HG02870 (cell line): ENCODE measurements at regions not wholly inside any gene's neighbourhood (a gene's known extent, or its start where the extent isn't known, plus 50 kb on each side); places are given as distances from the start of the nearest gene placed in this dataset.

ENCODE experiments used
- ATAC-seq: cut with Tn5 transposase; IDR thresholded peaks from one replicate; pipeline ENCODE4 v1.9.1; 2021; ENCODE audit warnings: mild to moderate bottlenecking, moderate library complexity; ENCODE audit not compliant: unreplicated experiment

DNA sequence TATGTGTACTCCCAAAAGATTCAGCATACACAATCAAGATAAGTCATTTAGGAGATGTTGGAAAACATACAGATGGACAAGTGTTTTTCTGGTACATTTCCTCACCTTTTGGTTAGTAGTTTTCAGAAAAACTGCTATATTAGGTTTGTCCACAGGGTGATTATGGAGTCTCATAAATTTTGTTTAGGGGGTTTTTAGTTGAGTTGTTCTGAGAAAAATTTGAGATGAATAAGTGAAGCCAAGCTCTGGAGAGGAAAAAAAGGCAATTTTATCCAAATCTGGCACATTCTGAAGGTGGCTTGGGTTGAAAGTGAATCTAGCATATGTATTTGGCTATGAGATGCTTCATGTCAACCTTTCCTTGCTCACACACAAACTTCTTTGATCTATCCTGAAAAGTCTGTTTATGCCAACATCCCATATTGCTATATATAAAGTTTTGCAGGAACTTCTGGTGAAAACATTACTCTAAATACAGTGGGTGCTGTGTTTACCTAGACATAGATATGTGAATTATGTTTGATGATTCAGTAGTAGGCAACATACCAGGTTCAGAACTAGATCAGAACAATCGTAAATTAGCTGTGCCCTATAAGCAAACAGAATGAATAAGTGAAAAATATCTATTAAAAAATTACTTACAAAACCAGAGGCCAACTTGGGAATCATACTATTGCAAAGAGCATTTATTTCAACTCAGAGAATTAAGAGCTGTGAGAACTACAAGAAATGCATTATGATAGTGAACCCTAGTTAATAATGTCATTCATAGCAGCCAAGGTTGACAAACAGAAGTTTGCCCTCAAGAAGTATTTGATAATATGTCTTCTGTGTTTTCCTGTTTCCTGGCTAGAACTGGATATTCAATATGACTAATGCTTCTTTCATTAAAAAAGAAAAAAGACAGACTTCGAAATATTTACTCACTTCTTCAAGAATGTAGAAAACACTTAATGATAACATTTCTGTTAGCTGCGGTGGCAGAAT is 552.0 kb downstream of the IRS1 start:
- no peak for ATAC-seq

DNA sequence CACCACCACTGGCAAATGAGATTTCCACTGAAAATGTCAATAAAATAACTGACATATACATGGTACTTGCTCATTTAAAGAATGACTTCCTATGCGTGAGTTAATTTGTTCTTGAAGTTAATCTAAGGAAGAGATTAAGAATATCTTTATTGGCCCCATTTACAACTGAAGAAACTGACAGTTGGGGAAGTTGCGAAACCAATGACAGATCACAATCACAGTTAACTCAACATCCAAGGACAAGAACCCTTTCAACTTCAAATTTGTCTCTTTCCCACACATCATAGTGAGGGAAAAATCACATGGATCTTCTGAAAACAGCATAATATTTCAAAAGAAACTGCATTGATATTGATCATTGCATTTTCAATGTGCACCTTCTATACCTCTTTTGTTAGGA is 565.4 kb downstream of the IRS1 start:
- ATAC-seq: no peak

GRCh38 chr2:226233388-226233787 is 566.2 kb downstream of the IRS1 start:
- ATAC-seq: no peak

DNA sequence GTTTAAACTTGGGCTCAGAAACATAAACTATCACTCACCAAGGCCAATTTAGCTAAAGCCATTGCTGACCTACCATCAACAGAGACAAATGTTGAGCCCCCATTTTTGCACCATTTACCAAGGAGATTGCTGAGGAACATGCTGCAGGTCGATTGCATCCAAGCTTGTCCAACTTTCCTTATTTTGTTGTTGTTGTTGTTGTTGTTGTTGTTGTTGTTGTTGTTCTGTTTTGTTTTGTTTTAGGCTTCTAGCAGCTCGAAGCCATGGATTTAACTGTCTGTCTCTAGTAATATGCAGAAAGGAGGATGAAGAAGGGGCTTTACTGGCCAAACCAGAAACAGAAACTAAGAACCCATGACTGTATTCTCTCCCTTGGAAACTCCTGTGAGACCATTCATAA is 571.5 kb downstream of the IRS1 start:
- no peak for ATAC-seq

GRCh38 chr2:226227341-226227740 is 572.3 kb downstream of the IRS1 start:
- no peak for ATAC-seq

DNA sequence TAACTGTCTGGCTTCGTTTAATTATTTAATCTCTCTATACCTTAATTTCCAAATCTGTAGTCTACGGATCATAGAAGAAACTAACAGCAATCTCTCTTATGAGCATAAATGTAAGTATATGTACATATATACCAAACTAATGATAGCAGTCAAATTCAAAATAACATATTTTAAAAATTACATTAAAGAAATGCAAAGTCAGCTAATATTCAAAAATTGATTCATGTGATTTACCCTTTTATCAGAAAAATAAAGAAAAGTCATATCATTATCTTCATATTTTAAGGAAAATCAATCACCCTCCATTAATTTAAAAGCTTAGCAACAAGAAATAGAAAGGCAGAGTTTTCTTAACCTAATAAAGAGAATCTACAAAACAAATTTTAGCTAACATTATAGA is 575.9 kb downstream of the IRS1 start:
- no peak for ATAC-seq

- ATAC-seq: no peak
Measured at GRCh38 chr2:226220511-226220910, 579.1 kb downstream of the IRS1 start.

- no peak for ATAC-seq
Measured at GRCh38 chr2:226217191-226217590, 582.4 kb downstream of the IRS1 start.

GRCh38 chr2:226216575-226216974 is 583.0 kb downstream of the IRS1 start:
- ATAC-seq: no peak

GRCh38 chr2:226215902-226216503 is 583.6 kb downstream of the IRS1 start:
- peak; percentile 94 for ATAC-seq

DNA sequence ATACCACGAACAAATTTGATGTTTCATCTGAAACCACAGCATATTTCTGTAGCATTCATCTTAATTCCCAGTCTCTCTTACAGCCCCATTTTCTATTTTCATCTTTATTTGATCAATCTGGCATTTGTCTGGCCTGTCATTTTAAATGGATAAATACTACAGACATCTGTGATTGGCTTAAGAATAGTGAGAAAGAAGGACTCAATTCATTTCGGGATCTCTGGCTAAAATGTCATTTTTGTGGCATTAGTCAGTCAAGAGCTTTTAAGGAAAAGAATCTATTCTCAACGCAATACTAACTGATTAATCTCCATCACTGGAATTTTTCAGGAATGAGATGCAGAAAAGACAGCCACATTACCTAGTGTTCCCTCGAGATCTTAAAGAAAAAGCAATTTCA is 585.9 kb downstream of the IRS1 start:
- ATAC-seq: no peak

GRCh38 chr2:226211439-226211838 is 588.2 kb downstream of the IRS1 start:
- no peak for ATAC-seq

DNA sequence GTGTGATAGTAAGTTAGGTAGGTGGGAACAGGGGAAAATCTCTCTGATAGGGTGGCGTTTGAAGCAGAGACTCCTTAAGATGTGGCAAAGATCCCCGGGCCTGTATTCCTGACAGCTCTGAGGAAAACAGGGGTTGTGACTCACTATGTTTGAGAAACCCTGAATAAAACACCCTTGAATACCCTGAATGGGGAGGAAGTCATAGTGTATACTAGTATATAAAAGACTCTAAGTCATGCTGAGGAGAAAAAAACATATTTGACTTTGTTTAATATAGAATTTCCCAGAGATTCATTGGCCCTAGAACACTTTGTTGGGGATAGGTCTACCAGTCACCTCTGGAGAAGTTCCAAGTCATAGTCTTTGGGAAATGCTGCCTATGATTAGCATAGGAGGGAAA is 590.9 kb downstream of the IRS1 start:
- ATAC-seq: no peak

DNA sequence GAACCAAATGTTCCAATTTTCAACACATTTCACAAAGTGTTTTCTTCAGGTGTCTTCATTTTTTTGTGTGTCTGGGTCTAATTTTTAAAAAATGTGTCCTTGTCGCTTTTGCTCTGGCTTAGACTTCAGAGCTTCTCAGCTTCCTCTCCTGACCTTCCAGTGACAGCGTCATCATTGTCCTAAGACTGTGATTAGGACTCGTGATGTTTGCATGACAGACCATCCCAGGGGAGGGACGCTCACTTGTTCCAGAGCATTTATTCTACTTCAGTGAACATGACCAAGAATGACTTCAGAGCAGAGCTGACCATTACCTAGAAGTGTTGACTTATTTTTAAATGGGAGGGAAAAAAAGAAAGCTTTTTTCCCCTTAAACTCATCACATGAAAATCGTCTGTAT is 591.9 kb downstream of the IRS1 start:
- ATAC-seq: no peak

- no peak for ATAC-seq
Measured at GRCh38 chr2:226199555-226199954, 600.1 kb downstream of the IRS1 start.

DNA sequence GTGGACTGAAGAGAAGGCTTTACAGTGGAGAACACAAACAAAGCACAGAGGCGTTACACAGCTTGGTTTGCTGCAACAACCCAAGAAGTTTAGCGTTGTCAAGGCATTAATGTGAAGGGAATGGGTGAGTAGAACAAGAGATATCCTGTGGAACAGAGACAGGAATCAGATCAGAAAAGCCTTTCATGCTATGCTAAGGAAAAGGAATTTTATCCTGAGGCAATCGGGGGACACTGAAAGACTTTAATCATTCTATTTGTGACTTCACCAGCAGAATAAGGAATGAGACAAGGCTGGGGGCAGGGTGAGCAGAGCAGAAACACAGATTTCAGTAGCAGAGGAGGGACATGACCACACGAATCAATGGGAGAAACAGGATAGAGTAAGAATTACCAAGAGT is 600.7 kb downstream of the IRS1 start:
- no peak for ATAC-seq

DNA sequence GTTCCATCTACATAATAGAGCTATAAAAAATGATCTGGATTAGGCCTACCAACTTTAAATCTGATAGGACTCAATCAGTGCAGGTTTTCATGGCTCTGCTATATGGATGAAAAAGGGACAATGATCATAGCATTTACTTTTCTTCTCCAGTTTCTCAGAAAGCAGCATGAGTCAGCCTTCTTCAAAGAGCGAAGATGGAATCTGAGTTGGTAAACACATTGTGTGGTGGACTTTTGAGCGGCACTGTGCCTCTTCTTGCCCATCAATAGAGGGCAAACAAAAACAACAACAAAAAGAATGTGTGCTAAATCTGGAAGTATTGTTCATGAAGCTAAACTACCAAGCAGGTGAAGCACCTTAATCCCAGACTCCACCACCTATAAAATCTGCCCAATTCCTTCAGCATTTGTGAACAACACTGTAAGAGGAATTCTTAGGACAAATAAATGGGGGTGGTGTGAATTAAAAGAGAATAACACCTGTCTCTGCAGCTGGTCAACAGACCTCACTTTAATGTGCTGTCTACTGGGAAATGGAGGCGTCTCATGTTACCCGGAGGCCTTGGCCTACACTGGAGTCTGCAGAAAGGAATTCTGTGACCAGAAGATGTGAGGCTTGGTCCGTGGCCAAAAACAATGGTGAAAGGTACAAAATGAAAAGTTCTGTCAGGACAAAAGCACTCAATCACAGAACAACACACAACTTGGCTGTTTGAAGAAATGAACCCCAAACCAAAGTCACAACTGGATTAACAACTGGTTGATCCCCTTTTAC is 609.0 kb downstream of the IRS1 start:
- no peak for ATAC-seq

- no peak for ATAC-seq
Measured at GRCh38 chr2:226189061-226189460, 610.6 kb downstream of the IRS1 start.

- ATAC-seq: no peak
Measured at GRCh38 chr2:226187616-226188015, 612.0 kb downstream of the IRS1 start.

DNA sequence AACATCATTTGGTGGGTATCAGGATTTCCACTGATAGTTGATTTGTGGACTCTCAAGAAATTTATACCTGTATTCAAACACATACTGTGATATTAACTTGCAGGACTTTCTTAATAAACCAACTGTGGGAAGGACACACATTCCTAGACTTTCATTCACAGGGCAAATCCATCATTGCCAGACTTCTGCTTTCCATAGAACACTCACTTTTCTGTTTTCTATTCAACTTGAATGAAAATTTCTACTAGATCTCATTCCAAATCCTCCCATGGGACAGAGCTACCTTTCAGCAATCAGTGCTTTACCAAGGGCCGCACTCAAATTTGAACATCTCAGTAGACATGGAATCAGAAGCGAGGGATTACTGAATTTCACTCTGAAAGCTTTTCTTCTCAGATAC is 612.5 kb downstream of the IRS1 start:
- no peak for ATAC-seq

DNA sequence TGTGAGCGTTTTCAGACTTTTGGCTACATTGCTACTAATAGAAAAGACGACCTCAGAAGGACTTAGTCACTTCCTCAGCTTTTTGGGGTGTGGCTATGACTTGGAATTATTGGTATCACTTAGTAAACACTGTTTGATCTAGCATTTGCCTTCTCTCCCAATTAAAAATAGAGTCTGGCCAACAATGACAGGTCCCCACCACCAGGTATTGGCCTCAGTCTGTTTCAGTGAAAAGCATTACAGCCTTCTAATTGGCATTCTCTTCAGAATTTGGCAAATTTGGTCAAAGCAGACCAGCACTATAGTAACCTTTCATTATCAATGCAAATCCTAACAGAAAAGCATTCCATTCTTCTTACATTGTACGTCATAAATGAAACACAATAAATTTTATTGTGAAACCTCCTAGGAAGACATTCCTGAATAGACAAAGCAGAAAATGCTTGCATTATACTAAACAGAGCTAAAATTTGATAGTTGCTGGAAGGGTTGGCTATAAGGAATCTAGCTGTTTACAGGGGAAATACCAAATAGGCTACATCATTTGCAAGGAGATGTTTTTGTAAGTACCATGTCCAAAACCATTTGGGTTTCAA is 613.9 kb downstream of the IRS1 start:
- no peak for ATAC-seq
